HEK293T (cell line): ENCODE measurements at regions not wholly inside any gene's neighbourhood (a gene's known extent, or its start where the extent isn't known, plus 50 kb on each side); places are given as distances from the start of the nearest gene placed in this dataset.

Experiments used
- BHLHE40 ChIP-seq: fragments of 450-650 bp; IDR thresholded peaks from 2 replicates; pipeline ENCODE4 v1.6.1; 2016; ENCODE audit warnings: mild to moderate bottlenecking, moderate library complexity, borderline replicate concordance
- FOXA1 ChIP-seq: fragments of 450-650 bp; IDR thresholded peaks from 2 replicates; pipeline ENCODE4 v1.6.1; 2016; ENCODE audit warnings: mild to moderate bottlenecking
- FOXK2 ChIP-seq: fragments of 450-650 bp; IDR thresholded peaks from 2 replicates; pipeline ENCODE4 v1.6.1; 2016; ENCODE audit warnings: mild to moderate bottlenecking
- NFRKB ChIP-seq: fragments of 450-650 bp; IDR thresholded peaks from 2 replicates; pipeline ENCODE4 v1.6.1; 2016; ENCODE audit warnings: mild to moderate bottlenecking, moderate library complexity
- PKNOX1 ChIP-seq: fragments of 450-650 bp; IDR thresholded peaks from 2 replicates; pipeline ENCODE4 v1.6.1; 2016
- SP1 ChIP-seq: fragments of 450-650 bp; IDR thresholded peaks from 2 replicates; pipeline ENCODE4 v1.6.1; 2017
- SUZ12 ChIP-seq: fragments of 450-650 bp; IDR thresholded peaks from 2 replicates; pipeline ENCODE4 v1.6.1; 2016; ENCODE audit warnings: mild to moderate bottlenecking

DNA sequence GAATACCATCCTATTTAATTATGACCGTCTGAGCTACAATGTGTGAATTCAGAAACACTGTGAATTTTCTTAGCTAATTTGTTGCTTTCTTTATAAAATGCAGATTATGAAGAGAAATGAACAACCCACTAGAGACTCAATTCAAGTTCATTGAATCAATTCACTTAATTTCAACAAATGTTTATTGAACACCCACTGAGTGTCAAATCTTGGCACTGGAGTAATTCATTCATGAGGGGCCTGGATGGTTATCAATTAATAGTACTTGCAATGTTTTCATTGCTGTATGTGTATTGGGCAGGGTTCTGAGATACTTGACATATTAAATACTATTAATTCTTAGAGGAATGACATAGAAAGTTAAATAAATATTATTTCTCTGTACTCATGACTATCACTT is 789.4 kb downstream of the STPG2 start:
- no peak for TF ChIP-seq BHLHE40
- no peak for TF ChIP-seq SUZ12
- TF ChIP-seq FOXA1: no peak
- no peak for TF ChIP-seq FOXK2
- TF ChIP-seq SP1: no peak
- TF ChIP-seq PKNOX1: no peak
- TF ChIP-seq NFRKB: no peak
